ENCODE measurements at regions not wholly inside any gene's neighbourhood (a gene's known extent, or its start where the extent isn't known, plus 50 kb on each side); places are given as distances from the start of the nearest gene placed in this dataset.

DNA sequence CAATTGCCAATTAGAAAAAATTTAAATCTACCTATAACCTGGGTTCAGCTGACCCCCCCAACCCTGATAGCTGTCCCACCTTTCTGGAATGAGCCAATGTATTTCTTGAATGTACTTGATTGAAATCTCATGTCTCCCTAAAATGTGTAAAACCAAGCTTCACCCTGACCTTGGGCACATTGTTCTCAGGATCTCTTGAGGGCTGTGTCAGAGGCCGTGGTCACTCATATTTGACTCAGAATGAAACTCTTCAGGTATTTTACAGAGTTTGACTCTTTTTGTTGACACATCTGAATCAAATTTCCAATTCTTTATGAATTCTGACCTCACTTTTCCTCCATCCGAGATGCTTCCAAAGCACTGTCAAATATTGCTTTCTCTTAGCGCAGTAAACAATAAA is 115.3 kb upstream of the BEND4 start:
- no peak overlapping the region for H2AK5ac ChIP-seq (ENCODE audit: low read depth, low read length)
- no peak overlapping the region for H4K91ac ChIP-seq (ENCODE audit: low read depth, low read length, poor library complexity)
- H2BK120ac ChIP-seq (ENCODE audit: low read depth, low read length), result no peak overlapping the region
- H2BK5ac ChIP-seq (ENCODE audit: low read length), result no peak overlapping the region
- no peak overlapping the region for H3K18ac ChIP-seq (ENCODE audit: low read length)
- no CpG with 5 or more reads among the region's 3 CpGs for WGBS, 2 donors (ENCODE audit: extremely low coverage in 2 of 2, insufficient read length in 2 of 2, insufficient replicate concordance in 1 of 2)
- no peak overlapping the region for H3K9ac ChIP-seq (ENCODE audit: low read depth, low read length, poor library complexity)
- no peak overlapping the region for H3K27ac ChIP-seq (replicated peaks; ENCODE audit: low read length)
- no peaks in the 10 kb centered on the region for H3K79me1 ChIP-seq (ENCODE audit: low read depth, low read length)
- H3K14ac ChIP-seq (ENCODE audit: low read length), result no peak overlapping the region
- no peak overlapping the region for H2BK15ac ChIP-seq (ENCODE audit: low read length)
- no peaks in the 10 kb centered on the region for H3K36me3 ChIP-seq (replicated peaks in 1 of 2; ENCODE audit: control insufficient read depth in 2 of 2, insufficient read depth in 2 of 2, low read length in 2 of 2)
- no peaks in the 10 kb centered on the region for H3K27me3 ChIP-seq (ENCODE audit: control insufficient read depth in 3 of 3, insufficient read depth in 3 of 3, low read depth in 1 of 3, low read length in 3 of 3)
- H3K23ac ChIP-seq (ENCODE audit: low read depth, low read length, poor library complexity), result no peak overlapping the region
- no peak overlapping the region for H4K8ac ChIP-seq (ENCODE audit: low read depth, low read length)
- DNase-seq (ENCODE audit: low spot score), result no peak
- no peaks in the 10 kb centered on the region for H3K9me3 ChIP-seq (replicated peaks in 1 of 2; ENCODE audit: control insufficient read depth in 2 of 2, insufficient read depth in 1 of 2, low read depth in 1 of 2, low read length in 2 of 2)
- no peaks in the 10 kb centered on the region for H3K4me1 ChIP-seq (ENCODE audit: control insufficient read depth in 2 of 2, insufficient read depth in 1 of 2, low read depth in 1 of 2, low read length in 2 of 2)
- H2AFZ ChIP-seq (ENCODE audit: low read length), result no peak overlapping the region
- no peak overlapping the region for H3K4me3 ChIP-seq (ENCODE audit: low read length in 2 of 2)
- no peak overlapping the region for H3K4ac ChIP-seq (ENCODE audit: low read length)
- H3K4me2 ChIP-seq (ENCODE audit: insufficient read depth, low read length, poor library complexity, severe bottlenecking), result no peak overlapping the region
- no peak overlapping the region for H2BK12ac ChIP-seq (ENCODE audit: low read length)

DNA sequence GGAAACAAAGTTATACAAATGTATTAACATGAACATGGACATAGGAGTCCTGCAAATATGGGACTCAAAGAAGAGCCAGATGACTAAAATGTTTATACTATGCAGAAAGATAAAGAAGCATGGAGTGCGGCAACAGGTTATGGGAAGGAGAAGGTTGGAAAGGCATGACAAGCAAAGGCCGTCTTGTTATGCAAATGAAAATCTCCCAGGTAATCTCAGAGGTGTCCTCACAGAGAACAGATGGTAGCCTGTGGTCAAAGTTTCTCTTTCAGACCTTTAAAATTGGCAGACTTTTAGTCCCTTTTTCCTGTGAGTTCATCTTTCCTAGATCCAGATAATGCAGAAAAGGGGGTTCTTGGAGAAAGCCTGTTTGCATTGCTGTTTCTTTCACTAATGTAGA is 116.4 kb upstream of the BEND4 start:
- Histone ChIP-seq H3K27ac (replicated peaks; ENCODE audit: low read length) (no peak overlapping the region), H3K27me3 (ENCODE audit: control insufficient read depth in 3 of 3, insufficient read depth in 3 of 3, low read depth in 1 of 3, low read length in 3 of 3) (no peaks in the 10 kb centered on the region), H3K9ac (ENCODE audit: low read depth, low read length, poor library complexity) (no peak overlapping the region), H3K4ac (ENCODE audit: low read length) (no peak overlapping the region), H3K4me3 (ENCODE audit: low read length in 2 of 2) (no peak overlapping the region), H2AK5ac (ENCODE audit: low read depth, low read length) (no peak overlapping the region), H2AFZ (ENCODE audit: low read length) (no peak overlapping the region), H2BK120ac (ENCODE audit: low read depth, low read length) (no peak overlapping the region), H3K4me2 (ENCODE audit: insufficient read depth, low read length, poor library complexity, severe bottlenecking) (no peak overlapping the region), H3K14ac (ENCODE audit: low read length) (no peak overlapping the region), H3K18ac (ENCODE audit: low read length) (no peak overlapping the region), H4K8ac (ENCODE audit: low read depth, low read length) (no peak overlapping the region), H4K91ac (ENCODE audit: low read depth, low read length, poor library complexity) (no peak overlapping the region), H2BK12ac (ENCODE audit: low read length) (no peak overlapping the region), H3K79me1 (ENCODE audit: low read depth, low read length) (no peaks in the 10 kb centered on the region), H3K4me1 (ENCODE audit: control insufficient read depth in 2 of 2, insufficient read depth in 1 of 2, low read depth in 1 of 2, low read length in 2 of 2) (no peaks in the 10 kb centered on the region), H3K23ac (ENCODE audit: low read depth, low read length, poor library complexity) (no peak overlapping the region), H2BK5ac (ENCODE audit: low read length) (no peak overlapping the region), H3K36me3 (replicated peaks in 1 of 2; ENCODE audit: control insufficient read depth in 2 of 2, insufficient read depth in 2 of 2, low read length in 2 of 2) (no peaks in the 10 kb centered on the region), H2BK15ac (ENCODE audit: low read length) (no peak overlapping the region), H3K9me3 (replicated peaks in 1 of 2; ENCODE audit: control insufficient read depth in 2 of 2, insufficient read depth in 1 of 2, low read depth in 1 of 2, low read length in 2 of 2) (no peaks in the 10 kb centered on the region)
- no peak for DNase-seq (ENCODE audit: low spot score)
- no CpG with 5 or more reads among the region's 2 CpGs for WGBS, 2 donors (ENCODE audit: extremely low coverage in 2 of 2, insufficient read length in 2 of 2, insufficient replicate concordance in 1 of 2)

DNA sequence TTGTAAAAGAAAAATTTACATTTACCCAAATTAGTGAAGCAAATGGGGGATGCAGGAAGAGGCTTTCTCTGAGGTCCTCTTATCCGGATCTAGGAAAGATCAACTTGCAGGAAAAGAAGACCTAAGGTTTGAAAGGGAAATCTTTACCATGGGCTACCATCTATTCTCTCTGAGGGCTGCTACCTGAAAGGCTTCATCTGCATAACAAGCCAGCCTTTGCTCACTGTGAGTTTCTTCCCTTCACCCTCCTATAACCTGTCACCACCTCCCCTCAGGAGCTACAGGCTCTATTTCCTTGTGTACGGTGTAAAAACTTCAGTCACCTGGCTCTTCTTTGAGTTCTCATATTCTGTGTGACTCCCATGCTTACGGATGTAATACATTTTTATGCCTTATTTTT is 118.6 kb upstream of the BEND4 start:
- H3K9ac ChIP-seq (ENCODE audit: low read depth, low read length, poor library complexity), result no peak overlapping the region
- no peak overlapping the region for H3K23ac ChIP-seq (ENCODE audit: low read depth, low read length, poor library complexity)
- H3K14ac ChIP-seq (ENCODE audit: low read length), result no peak overlapping the region
- H3K27me3 ChIP-seq (ENCODE audit: control insufficient read depth in 3 of 3, insufficient read depth in 3 of 3, low read depth in 1 of 3, low read length in 3 of 3), result no peaks in the 10 kb centered on the region
- no peak overlapping the region for H3K4me3 ChIP-seq (ENCODE audit: low read length in 2 of 2)
- H3K79me1 ChIP-seq (ENCODE audit: low read depth, low read length), result no peaks in the 10 kb centered on the region
- H3K4me1 ChIP-seq (ENCODE audit: control insufficient read depth in 2 of 2, insufficient read depth in 1 of 2, low read depth in 1 of 2, low read length in 2 of 2), result no peaks in the 10 kb centered on the region
- H4K8ac ChIP-seq (ENCODE audit: low read depth, low read length), result no peak overlapping the region
- no peak overlapping the region for H2BK15ac ChIP-seq (ENCODE audit: low read length)
- no peak overlapping the region for H2BK12ac ChIP-seq (ENCODE audit: low read length)
- H3K9me3 ChIP-seq (replicated peaks in 1 of 2; ENCODE audit: control insufficient read depth in 2 of 2, insufficient read depth in 1 of 2, low read depth in 1 of 2, low read length in 2 of 2), result no peaks in the 10 kb centered on the region
- H3K4me2 ChIP-seq (ENCODE audit: insufficient read depth, low read length, poor library complexity, severe bottlenecking), result no peak overlapping the region
- H3K4ac ChIP-seq (ENCODE audit: low read length), result no peak overlapping the region
- H2BK5ac ChIP-seq (ENCODE audit: low read length), result no peak overlapping the region
- no peak overlapping the region for H2BK120ac ChIP-seq (ENCODE audit: low read depth, low read length)
- no peak for DNase-seq (ENCODE audit: low spot score)
- H3K27ac ChIP-seq (replicated peaks; ENCODE audit: low read length), result no peak overlapping the region
- H2AK5ac ChIP-seq (ENCODE audit: low read depth, low read length), result no peak overlapping the region
- H3K36me3 ChIP-seq (replicated peaks in 1 of 2; ENCODE audit: control insufficient read depth in 2 of 2, insufficient read depth in 2 of 2, low read length in 2 of 2), result no peaks in the 10 kb centered on the region
- WGBS, 2 donors (ENCODE audit: extremely low coverage in 2 of 2, insufficient read length in 2 of 2, insufficient replicate concordance in 1 of 2), result no CpG with 5 or more reads among the region's 3 CpGs
- H2AFZ ChIP-seq (ENCODE audit: low read length), result no peak overlapping the region
- H3K18ac ChIP-seq (ENCODE audit: low read length), result no peak overlapping the region
- H4K91ac ChIP-seq (ENCODE audit: low read depth, low read length, poor library complexity), result no peak overlapping the region

DNA sequence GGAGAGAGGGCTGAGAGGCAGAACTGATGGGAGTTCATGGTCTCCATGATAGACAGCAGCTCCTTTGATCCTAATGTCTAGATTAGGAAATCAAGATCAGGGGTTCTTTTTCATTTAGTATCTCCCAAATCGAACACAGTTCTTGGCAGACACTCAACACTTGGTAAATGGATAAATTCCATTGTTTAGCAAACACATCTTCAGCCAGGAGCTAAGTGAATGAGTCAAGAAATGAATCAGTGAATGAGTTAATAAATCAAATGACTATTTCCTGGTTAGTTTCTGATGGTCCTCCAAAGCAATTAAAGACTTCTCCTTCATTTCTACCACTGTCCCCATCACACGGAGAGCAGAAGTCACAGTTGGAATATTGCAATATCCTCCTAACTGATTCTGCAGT is 120.0 kb upstream of the SHISA3 start:
- Histone ChIP-seq H4K91ac (ENCODE audit: low read depth, low read length, poor library complexity) (no peak overlapping the region), H3K36me3 (replicated peaks in 1 of 2; ENCODE audit: control insufficient read depth in 2 of 2, insufficient read depth in 2 of 2, low read length in 2 of 2) (no peaks in the 10 kb centered on the region), H3K23ac (ENCODE audit: low read depth, low read length, poor library complexity) (no peak overlapping the region), H3K4me1 (ENCODE audit: control insufficient read depth in 2 of 2, insufficient read depth in 1 of 2, low read depth in 1 of 2, low read length in 2 of 2) (no peaks in the 10 kb centered on the region), H3K27me3 (ENCODE audit: control insufficient read depth in 3 of 3, insufficient read depth in 3 of 3, low read depth in 1 of 3, low read length in 3 of 3) (no peaks in the 10 kb centered on the region), H2AK5ac (ENCODE audit: low read depth, low read length) (no peak overlapping the region), H2BK5ac (ENCODE audit: low read length) (no peak overlapping the region), H3K9ac (ENCODE audit: low read depth, low read length, poor library complexity) (no peak overlapping the region), H2BK15ac (ENCODE audit: low read length) (no peak overlapping the region), H3K4me2 (ENCODE audit: insufficient read depth, low read length, poor library complexity, severe bottlenecking) (no peak overlapping the region), H4K8ac (ENCODE audit: low read depth, low read length) (no peak overlapping the region), H3K9me3 (replicated peaks in 1 of 2; ENCODE audit: control insufficient read depth in 2 of 2, insufficient read depth in 1 of 2, low read depth in 1 of 2, low read length in 2 of 2) (no peaks in the 10 kb centered on the region), H3K4ac (ENCODE audit: low read length) (no peak overlapping the region), H3K18ac (ENCODE audit: low read length) (no peak overlapping the region), H3K27ac (replicated peaks; ENCODE audit: low read length) (no peak overlapping the region), H2BK120ac (ENCODE audit: low read depth, low read length) (no peak overlapping the region), H2AFZ (ENCODE audit: low read length) (no peak overlapping the region), H3K4me3 (ENCODE audit: low read length in 2 of 2) (no peak overlapping the region), H3K79me1 (ENCODE audit: low read depth, low read length) (no peaks in the 10 kb centered on the region), H2BK12ac (ENCODE audit: low read length) (no peak overlapping the region), H3K14ac (ENCODE audit: low read length) (no peak overlapping the region)
- no CpG with 5 or more reads among the region's 2 CpGs for WGBS, 2 donors (ENCODE audit: extremely low coverage in 2 of 2, insufficient read length in 2 of 2, insufficient replicate concordance in 1 of 2)
- DNase-seq (ENCODE audit: low spot score), result no peak
